WTC11 (cell line): ENCODE measurements at regions not wholly inside any gene's neighbourhood (a gene's known extent, or its start where the extent isn't known, plus 50 kb on each side); places are given as distances from the start of the nearest gene placed in this dataset.

Experiments
- ATF3 ChIP-seq: sonication (generic); formaldehyde crosslinking; conservative IDR thresholded peaks from 2 replicates; pipeline ENCODE4 v1.8.1; 2022; ENCODE audit warnings: mild to moderate bottlenecking, missing genetic modification reagents
- CBFB ChIP-seq: sonication (generic); formaldehyde crosslinking; IDR thresholded peaks from 2 replicates; pipeline ENCODE4 v1.8.1; 2022; ENCODE audit warnings: mild to moderate bottlenecking, low read depth, missing genetic modification reagents
- CTCF ChIP-seq: fragments of 200-600 bp; IDR thresholded peaks from 2 replicates; pipeline ENCODE4 v1.8.0; 2022; ENCODE audit warnings: antibody characterized with exemption
- ELF4 ChIP-seq: sonication (generic); formaldehyde crosslinking; IDR thresholded peaks from 2 replicates; pipeline ENCODE4 v1.8.1; 2022; ENCODE audit warnings: low read depth, mild to moderate bottlenecking, moderate library complexity, missing genetic modification reagents
- ESRRA ChIP-seq: sonication (generic); formaldehyde crosslinking; IDR thresholded peaks from 2 replicates; pipeline ENCODE4 v1.8.1; 2022; ENCODE audit warnings: mild to moderate bottlenecking, missing genetic modification reagents, borderline replicate concordance
- JUN ChIP-seq: sonication (generic); formaldehyde crosslinking; IDR thresholded peaks from 2 replicates; pipeline ENCODE4 v1.8.0; 2023; ENCODE audit warnings: mild to moderate bottlenecking, missing genetic modification reagents
- MXD4 ChIP-seq: fragments of 250-450 bp; sonication (Bioruptor Pico); IDR thresholded peaks from 2 replicates; pipeline ENCODE4 v1.8.0; 2021; ENCODE audit warnings: mild to moderate bottlenecking, moderate library complexity, borderline replicate concordance
- NFYB ChIP-seq: sonication (generic); formaldehyde crosslinking; conservative IDR thresholded peaks from 2 replicates; pipeline ENCODE4 v1.8.0; 2022; ENCODE audit warnings: low read depth, missing genetic modification reagents
- TEAD4 ChIP-seq: sonication (generic); formaldehyde crosslinking; IDR thresholded peaks from 2 replicates; pipeline ENCODE4 v1.8.0; 2022; ENCODE audit warnings: mild to moderate bottlenecking, missing genetic modification reagents
- USF2 ChIP-seq: sonication (generic); formaldehyde crosslinking; IDR thresholded peaks from 2 replicates; pipeline ENCODE4 v1.8.1; 2023; ENCODE audit warnings: mild to moderate bottlenecking, missing genetic modification reagents, moderate library complexity
- TF ChIP-seq, protein P1 (sequence below): sonication (generic); formaldehyde crosslinking; IDR thresholded peaks from 2 replicates; pipeline ENCODE4 v1.8.1; 2023; ENCODE audit warnings: mild to moderate bottlenecking, missing genetic modification reagents
- TF ChIP-seq, protein P2 (sequence below): sonication (generic); formaldehyde crosslinking; IDR thresholded peaks from 2 replicates; pipeline ENCODE4 v1.8.0; 2022; ENCODE audit warnings: mild to moderate bottlenecking, missing genetic modification reagents
- TF ChIP-seq, protein P3 (sequence below): sonication (generic); formaldehyde crosslinking; IDR thresholded peaks from 2 replicates; pipeline ENCODE4 v1.8.0; 2022; ENCODE audit warnings: missing genetic modification reagents

- TF ChIP-seq CTCF (no peak), ELF4 (CRISPR knock-in tag) (no peak), USF2 (CRISPR knock-in tag) (no peak), TEAD4 (no peak), ATF3 (CRISPR knock-in tag) (no peak), NFYB (no peak), CBFB (CRISPR knock-in tag) (no peak), ESRRA (no peak), MXD4 (no peak), JUN (no peak)
- TF ChIP-seq, protein P1, sequence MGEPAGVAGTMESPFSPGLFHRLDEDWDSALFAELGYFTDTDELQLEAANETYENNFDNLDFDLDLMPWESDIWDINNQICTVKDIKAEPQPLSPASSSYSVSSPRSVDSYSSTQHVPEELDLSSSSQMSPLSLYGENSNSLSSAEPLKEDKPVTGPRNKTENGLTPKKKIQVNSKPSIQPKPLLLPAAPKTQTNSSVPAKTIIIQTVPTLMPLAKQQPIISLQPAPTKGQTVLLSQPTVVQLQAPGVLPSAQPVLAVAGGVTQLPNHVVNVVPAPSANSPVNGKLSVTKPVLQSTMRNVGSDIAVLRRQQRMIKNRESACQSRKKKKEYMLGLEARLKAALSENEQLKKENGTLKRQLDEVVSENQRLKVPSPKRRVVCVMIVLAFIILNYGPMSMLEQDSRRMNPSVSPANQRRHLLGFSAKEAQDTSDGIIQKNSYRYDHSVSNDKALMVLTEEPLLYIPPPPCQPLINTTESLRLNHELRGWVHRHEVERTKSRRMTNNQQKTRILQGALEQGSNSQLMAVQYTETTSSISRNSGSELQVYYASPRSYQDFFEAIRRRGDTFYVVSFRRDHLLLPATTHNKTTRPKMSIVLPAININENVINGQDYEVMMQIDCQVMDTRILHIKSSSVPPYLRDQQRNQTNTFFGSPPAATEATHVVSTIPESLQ (CRISPR knock-in tag): no peak
- TF ChIP-seq, protein P2, sequence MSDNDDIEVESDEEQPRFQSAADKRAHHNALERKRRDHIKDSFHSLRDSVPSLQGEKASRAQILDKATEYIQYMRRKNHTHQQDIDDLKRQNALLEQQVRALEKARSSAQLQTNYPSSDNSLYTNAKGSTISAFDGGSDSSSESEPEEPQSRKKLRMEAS (CRISPR knock-in tag): no peak
- TF ChIP-seq, protein P3, sequence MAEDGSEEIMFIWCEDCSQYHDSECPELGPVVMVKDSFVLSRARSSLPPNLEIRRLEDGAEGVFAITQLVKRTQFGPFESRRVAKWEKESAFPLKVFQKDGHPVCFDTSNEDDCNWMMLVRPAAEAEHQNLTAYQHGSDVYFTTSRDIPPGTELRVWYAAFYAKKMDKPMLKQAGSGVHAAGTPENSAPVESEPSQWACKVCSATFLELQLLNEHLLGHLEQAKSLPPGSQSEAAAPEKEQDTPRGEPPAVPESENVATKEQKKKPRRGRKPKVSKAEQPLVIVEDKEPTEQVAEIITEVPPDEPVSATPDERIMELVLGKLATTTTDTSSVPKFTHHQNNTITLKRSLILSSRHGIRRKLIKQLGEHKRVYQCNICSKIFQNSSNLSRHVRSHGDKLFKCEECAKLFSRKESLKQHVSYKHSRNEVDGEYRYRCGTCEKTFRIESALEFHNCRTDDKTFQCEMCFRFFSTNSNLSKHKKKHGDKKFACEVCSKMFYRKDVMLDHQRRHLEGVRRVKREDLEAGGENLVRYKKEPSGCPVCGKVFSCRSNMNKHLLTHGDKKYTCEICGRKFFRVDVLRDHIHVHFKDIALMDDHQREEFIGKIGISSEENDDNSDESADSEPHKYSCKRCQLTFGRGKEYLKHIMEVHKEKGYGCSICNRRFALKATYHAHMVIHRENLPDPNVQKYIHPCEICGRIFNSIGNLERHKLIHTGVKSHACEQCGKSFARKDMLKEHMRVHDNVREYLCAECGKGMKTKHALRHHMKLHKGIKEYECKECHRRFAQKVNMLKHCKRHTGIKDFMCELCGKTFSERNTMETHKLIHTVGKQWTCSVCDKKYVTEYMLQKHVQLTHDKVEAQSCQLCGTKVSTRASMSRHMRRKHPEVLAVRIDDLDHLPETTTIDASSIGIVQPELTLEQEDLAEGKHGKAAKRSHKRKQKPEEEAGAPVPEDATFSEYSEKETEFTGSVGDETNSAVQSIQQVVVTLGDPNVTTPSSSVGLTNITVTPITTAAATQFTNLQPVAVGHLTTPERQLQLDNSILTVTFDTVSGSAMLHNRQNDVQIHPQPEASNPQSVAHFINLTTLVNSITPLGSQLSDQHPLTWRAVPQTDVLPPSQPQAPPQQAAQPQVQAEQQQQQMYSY (CRISPR knock-in tag): no peak
Measured at GRCh38 chr13:82062772-82063171, 1721.8 kb upstream of the SPRY2 start.
